Activated T-cell treated with anti-CD3 and anti-CD28 coated beads for 48 hours (primary cell): ENCODE measurements at regions not wholly inside any gene's neighbourhood (a gene's known extent, or its start where the extent isn't known, plus 50 kb on each side); places are given as distances from the start of the nearest gene placed in this dataset.

ENCODE experiments used
- DNase-seq: peaks from one replicate; pipeline ENCODE4 v3.0.0-alpha.2; 2020; ENCODE audit warnings: low read depth

- DNase-seq: no peak
Observed at GRCh38 chr2:425947-426346, 138.1 kb upstream of the ALKAL2 start.

GRCh38 chr2:425243-425642 lies 137.4 kb upstream of the ALKAL2 start:
- DNase-seq: no peak

- no peak for DNase-seq
Observed at GRCh38 chr2:424306-425171, 136.6 kb upstream of the ALKAL2 start.

- DNase-seq: no peak
Observed at GRCh38 chr2:423479-423878, 135.6 kb upstream of the ALKAL2 start.

- no peak for DNase-seq
Observed at GRCh38 chr2:422676-423435, 135.0 kb upstream of the ALKAL2 start.

- no peak for DNase-seq
Observed at GRCh38 chr2:421406-421805, 133.5 kb upstream of the ALKAL2 start.

- DNase-seq: no peak
Observed at GRCh38 chr2:419687-420317, 131.9 kb upstream of the ALKAL2 start.

GRCh38 chr2:417662-418061 lies 129.8 kb upstream of the ALKAL2 start:
- DNase-seq: no peak

GRCh38 chr2:417006-417405 lies 129.1 kb upstream of the ALKAL2 start:
- no peak for DNase-seq

GRCh38 chr2:415986-416610 lies 128.2 kb upstream of the ALKAL2 start:
- DNase-seq: no peak

GRCh38 chr2:409523-409922 lies 121.6 kb upstream of the ALKAL2 start:
- DNase-seq: no peak

GRCh38 chr2:407630-408029 lies 119.7 kb upstream of the ALKAL2 start:
- no peak for DNase-seq

- no peak for DNase-seq
Observed at GRCh38 chr2:406876-407275, 119.0 kb upstream of the ALKAL2 start.

- no peak for DNase-seq
Observed at GRCh38 chr2:406231-406630, 118.3 kb upstream of the ALKAL2 start.

- no peak for DNase-seq
Observed at GRCh38 chr2:404581-404980, 116.7 kb upstream of the ALKAL2 start.

- no peak for DNase-seq
Observed at GRCh38 chr2:403682-404081, 115.8 kb upstream of the ALKAL2 start.

GRCh38 chr2:402721-403120 lies 114.8 kb upstream of the ALKAL2 start:
- no peak for DNase-seq

- no peak for DNase-seq
Observed at GRCh38 chr2:402206-402605, 114.3 kb upstream of the ALKAL2 start.

- DNase-seq: no peak
Observed at GRCh38 chr2:401019-401679, 113.3 kb upstream of the ALKAL2 start.

GRCh38 chr2:397926-398325 lies 110.0 kb upstream of the ALKAL2 start:
- no peak for DNase-seq

- no peak for DNase-seq
Observed at GRCh38 chr2:397521-397920, 109.6 kb upstream of the ALKAL2 start.

GRCh38 chr2:396903-397302 lies 109.0 kb upstream of the ALKAL2 start:
- no peak for DNase-seq
